ENCODE measurements at regions not wholly inside any gene's neighbourhood (a gene's known extent, or its start where the extent isn't known, plus 50 kb on each side); places are given as distances from the start of the nearest gene placed in this dataset.
A peak's percentile ranks its signal among the peaks of the same experiment; 100 is the strongest.
"Not testable (repeated sequence)": the region's sequence is repeated elsewhere in the genome, so short reads cannot be mapped to it uniquely, and the experiment has no call there.

- no peak for TF ChIP-seq CTCF (IDR thresholded peaks at IDR 0.05; ENCODE audit: control insufficient read depth, insufficient read depth, low read depth, low read length, missing control alignments)
- no peak for DNase-seq (ENCODE audit: low read depth)
- H3K4me3 ChIP-seq (ENCODE audit: control insufficient read depth, low read depth, low read length), result no peak overlapping the region
Observed at GRCh38 chr3:189375532-189375931, 203.8 kb downstream of the TPRG1 start.

- no peak for DNase-seq (ENCODE audit: low read depth)
- H3K4me3 ChIP-seq (ENCODE audit: control insufficient read depth, low read depth, low read length), result no peak overlapping the region
- no peak for TF ChIP-seq CTCF (IDR thresholded peaks at IDR 0.05; ENCODE audit: control insufficient read depth, insufficient read depth, low read depth, low read length, missing control alignments)
Observed at GRCh38 chr3:189383630-189384029, 211.9 kb downstream of the TPRG1 start.

- H3K4me3 ChIP-seq (ENCODE audit: control insufficient read depth, low read depth, low read length); DNase-seq (ENCODE audit: low read depth): not testable (repeated sequence)
Observed at GRCh38 chr3:189385880-189386279, 214.1 kb downstream of the TPRG1 start.

- TF ChIP-seq CTCF (IDR thresholded peaks at IDR 0.05; ENCODE audit: control insufficient read depth, insufficient read depth, low read depth, low read length, missing control alignments), result no peak
- H3K4me3 ChIP-seq (ENCODE audit: control insufficient read depth, low read depth, low read length), result no peak overlapping the region
Observed at GRCh38 chr3:189386739-189387138, 215.0 kb downstream of the TPRG1 start.

GRCh38 chr3:189389346-189389745, 217.6 kb downstream of the TPRG1 start:
- DNase-seq (ENCODE audit: low read depth), result peak; percentile 29
- H3K4me3 ChIP-seq (ENCODE audit: control insufficient read depth, low read depth, low read length), result no peak overlapping the region

More at GRCh38 chr3:189386739-189387138, 215.0 kb downstream of the TPRG1 start:
- DNase-seq (ENCODE audit: low read depth), result no peak

GRCh38 chr3:189393598-189393997, 221.8 kb downstream of the TPRG1 start:
- H3K4me3 ChIP-seq (ENCODE audit: control insufficient read depth, low read depth, low read length), result no peak overlapping the region
- TF ChIP-seq CTCF (IDR thresholded peaks at IDR 0.05; ENCODE audit: control insufficient read depth, insufficient read depth, low read depth, low read length, missing control alignments), result no peak
- DNase-seq (ENCODE audit: low read depth), result no peak

More at GRCh38 chr3:189389346-189389745, 217.6 kb downstream of the TPRG1 start:
- TF ChIP-seq CTCF (IDR thresholded peaks at IDR 0.05; ENCODE audit: control insufficient read depth, insufficient read depth, low read depth, low read length, missing control alignments), result no peak

GRCh38 chr3:189394599-189395121, 222.9 kb downstream of the TPRG1 start:
- H3K4me3 ChIP-seq (ENCODE audit: control insufficient read depth, low read depth, low read length), result no peak overlapping the region
- no peak for TF ChIP-seq CTCF (IDR thresholded peaks at IDR 0.05; ENCODE audit: control insufficient read depth, insufficient read depth, low read depth, low read length, missing control alignments)
- DNase-seq (ENCODE audit: low read depth), result no peak
